HEK293 (cell line): ENCODE measurements at regions not wholly inside any gene's neighbourhood (a gene's known extent, or its start where the extent isn't known, plus 50 kb on each side); places are given as distances from the start of the nearest gene placed in this dataset.

Experiments used
- BCL11A ChIP-seq: fragments of 450-650 bp; formaldehyde crosslinking; IDR thresholded peaks from 2 replicates; pipeline ENCODE4 v1.5.1; 2016; ENCODE audit warnings: low read depth, missing biosample characterization, missing genetic modification characterization
- CTCF ChIP-seq: fragments of 450-650 bp; formaldehyde crosslinking; IDR thresholded peaks from 2 replicates; pipeline ENCODE4 v1.5.1; 2016; ENCODE audit warnings: missing biosample characterization, missing genetic modification characterization
- HOXA7 ChIP-seq: sonication (generic); formaldehyde crosslinking; IDR thresholded peaks from 2 replicates; pipeline ENCODE4 v1.8.1; 2022; ENCODE audit warnings: missing genetic modification reagents, borderline replicate concordance
- MEIS1 ChIP-seq: sonication (generic); formaldehyde crosslinking; IDR thresholded peaks from 2 replicates; pipeline ENCODE4 v1.8.1; 2022; ENCODE audit warnings: missing genetic modification reagents, mild to moderate bottlenecking, borderline replicate concordance
- SALL2 ChIP-seq: fragments of 450-650 bp; formaldehyde crosslinking; IDR thresholded peaks from 2 replicates; pipeline ENCODE4 v1.5.0; 2017; ENCODE audit warnings: missing biosample characterization, mild to moderate bottlenecking, missing genetic modification characterization, borderline replicate concordance
- SCRT2 ChIP-seq: fragments of 450-650 bp; formaldehyde crosslinking; IDR thresholded peaks from 2 replicates; pipeline ENCODE4 v1.5.1; 2016; ENCODE audit warnings: missing biosample characterization, missing genetic modification characterization
- ZNF132 ChIP-seq: fragments of 450-650 bp; formaldehyde crosslinking; IDR thresholded peaks from 2 replicates; pipeline ENCODE4 v1.5.1; 2017; ENCODE audit warnings: missing biosample characterization, missing genetic modification characterization, borderline replicate concordance
- ZNF324 ChIP-seq: fragments of 450-650 bp; formaldehyde crosslinking; IDR thresholded peaks from 2 replicates; pipeline ENCODE4 v1.5.1; 2016; ENCODE audit warnings: missing biosample characterization, missing genetic modification characterization
- ZNF561 ChIP-seq: fragments of 450-650 bp; IDR thresholded peaks from 2 replicates; pipeline ENCODE4 v1.5.1; 2018; ENCODE audit warnings: missing biosample characterization, missing genetic modification characterization, borderline replicate concordance
- ZNF777 ChIP-seq: fragments of 450-650 bp; formaldehyde crosslinking; IDR thresholded peaks from 2 replicates; pipeline ENCODE4 v1.5.1; 2017; ENCODE audit warnings: missing biosample characterization, missing genetic modification characterization, borderline replicate concordance
- ZNF843 ChIP-seq: fragments of 450-650 bp; formaldehyde crosslinking; IDR thresholded peaks from 2 replicates; pipeline ENCODE4 v1.5.1; 2016; ENCODE audit warnings: missing biosample characterization, missing genetic modification characterization

GRCh38 chr6:149128489-149129145, 188.9 kb upstream of the TAB2 start:
- TF ChIP-seq SALL2 (tag by site-specific recombination) (no peak), ZNF324 (no peak), SCRT2 (tag by site-specific recombination) (no peak), MEIS1 (no peak), CTCF (tag by site-specific recombination) (no peak), ZNF777 (no peak), ZNF843 (tag by site-specific recombination) (no peak), BCL11A (tag by site-specific recombination) (no peak), HOXA7 (CRISPR knock-in tag) (no peak), ZNF561 (tag by site-specific recombination) (no peak), ZNF132 (tag by site-specific recombination) (no peak)
